ENCODE measurements at regions not wholly inside any gene's neighbourhood (a gene's known extent, or its start where the extent isn't known, plus 50 kb on each side); places are given as distances from the start of the nearest gene placed in this dataset.

GRCh38 chr4:137333031-137333430 lies 199.3 kb downstream of the PCDH18 start:
- no peak for TF ChIP-seq POLR2A (IDR thresholded peaks at IDR 0.05; ENCODE audit: low read depth, low read length)
- no peak for TF ChIP-seq SPI1 (IDR thresholded peaks at IDR 0.05; ENCODE audit: low read depth, low read length)
- no peak for TF ChIP-seq POLR2AphosphoS5 (IDR thresholded peaks at IDR 0.05; ENCODE audit: low read depth, low read length)
- TF ChIP-seq TAF1 (IDR thresholded peaks at IDR 0.05; ENCODE audit: low read depth, low read length) = no peak
- no peak for TF ChIP-seq PAX5 (IDR thresholded peaks at IDR 0.05; ENCODE audit: insufficient read depth, low read length, severe bottlenecking)
